HG03342 (cell line): ENCODE measurements at regions not wholly inside any gene's neighbourhood (a gene's known extent, or its start where the extent isn't known, plus 50 kb on each side); places are given as distances from the start of the nearest gene placed in this dataset.
A peak's percentile ranks its signal among the peaks of the same experiment; 100 is the strongest.
"Not testable (repeated sequence)": the region's sequence is repeated elsewhere in the genome, so short reads cannot be mapped to it uniquely, and the experiment has no call there.

Experiments used
- ATAC-seq: cut with Tn5 transposase; IDR thresholded peaks from one replicate; pipeline ENCODE4 v1.9.1; 2021; ENCODE audit warnings: mild to moderate bottlenecking, moderate library complexity; ENCODE audit not compliant: unreplicated experiment

DNA sequence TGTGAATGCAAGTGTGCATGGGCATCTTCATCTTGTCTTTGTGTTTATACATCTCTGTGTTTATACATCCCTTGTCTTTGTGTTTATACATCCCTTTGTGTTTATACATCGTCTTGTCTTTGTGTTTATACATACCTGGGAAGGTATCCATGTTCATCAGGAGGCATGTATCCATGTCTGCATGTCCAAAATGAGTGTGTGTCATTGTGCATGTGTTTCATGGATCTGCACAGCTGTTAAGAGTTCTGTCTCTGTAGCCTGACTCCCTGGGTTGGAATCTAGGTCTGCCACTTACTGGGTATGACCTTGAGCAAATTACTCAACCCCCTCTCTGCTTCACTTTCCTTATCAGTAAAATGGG lies 50.1 kb upstream of the SIRPA start:
- no peak for ATAC-seq

GRCh38 chr20:1844325-1845162 lies 50.7 kb upstream of the SIRPA start:
- ATAC-seq, result peak; percentile 95

- no peak for ATAC-seq
These were observed 52.9 kb upstream of the SIRPA start for GRCh38 chr20:1842281-1842680.

DNA sequence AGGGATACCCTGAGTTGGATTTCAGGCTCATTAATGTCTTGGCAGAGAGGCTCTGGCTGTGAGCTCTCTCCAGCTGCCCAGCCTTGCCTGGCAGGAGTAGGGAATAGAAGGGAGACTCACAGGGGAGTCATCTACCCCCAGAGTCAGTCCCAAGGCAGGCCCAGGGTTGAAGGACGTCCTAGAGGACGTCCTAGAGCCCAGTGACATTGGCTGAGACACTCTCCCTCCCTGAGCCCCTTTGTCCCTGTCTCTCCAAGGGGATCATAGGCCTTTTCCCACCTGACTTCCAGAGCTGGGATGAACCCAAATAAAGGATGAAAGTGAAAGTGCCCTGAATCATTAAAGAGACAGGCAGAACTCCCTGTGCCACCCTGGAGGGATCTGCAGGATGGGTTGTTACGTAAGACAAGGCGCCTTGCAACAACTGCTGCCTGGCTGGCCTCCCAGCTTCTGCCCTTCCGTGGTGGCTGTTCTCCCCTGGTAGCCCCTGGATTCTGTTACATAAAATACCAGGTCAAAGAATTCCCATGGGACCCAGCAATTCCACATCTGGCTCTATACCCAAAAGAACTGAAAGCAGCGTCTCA lies 53.6 kb upstream of the SIRPA start:
- no peak for ATAC-seq

- no peak for ATAC-seq
These were observed 54.2 kb upstream of the SIRPA start for GRCh38 chr20:1840817-1841553.

GRCh38 chr20:1839376-1840317 lies 55.6 kb upstream of the SIRPA start:
- not testable (repeated sequence) for ATAC-seq

DNA sequence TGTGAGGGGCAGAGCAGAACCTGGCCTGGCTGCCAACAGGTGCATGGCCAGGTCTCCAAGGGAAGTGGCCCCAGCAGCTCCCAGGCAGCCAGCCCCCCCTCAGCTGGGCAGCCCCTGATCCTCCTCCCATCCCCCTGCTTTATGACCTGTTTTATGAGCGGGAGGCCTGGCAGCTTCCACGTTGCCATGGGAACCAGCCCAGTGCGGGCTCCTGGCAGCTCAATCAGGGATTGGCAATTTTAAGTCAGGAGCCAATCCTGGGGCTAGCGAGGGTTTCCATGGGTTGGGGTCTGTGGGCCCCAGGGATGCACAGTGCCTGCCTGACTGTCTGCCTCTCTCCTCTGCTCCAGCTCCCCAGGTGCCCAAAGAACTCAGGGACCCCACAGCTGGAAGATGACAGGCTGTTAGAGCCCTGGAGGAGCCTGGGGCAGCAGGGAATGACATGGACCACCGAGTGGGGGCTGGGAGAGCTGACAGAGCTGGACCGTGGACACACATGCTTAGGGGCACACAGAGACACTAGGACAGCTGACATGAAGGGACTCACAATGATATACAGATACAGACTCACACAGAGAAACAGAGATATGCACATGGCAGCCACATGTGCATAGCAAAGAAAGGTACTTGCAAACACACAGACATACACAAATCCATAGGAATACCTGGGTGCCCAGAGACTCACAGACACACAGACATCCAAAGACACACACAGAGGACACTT lies 56.5 kb upstream of the SIRPA start:
- no peak for ATAC-seq

DNA sequence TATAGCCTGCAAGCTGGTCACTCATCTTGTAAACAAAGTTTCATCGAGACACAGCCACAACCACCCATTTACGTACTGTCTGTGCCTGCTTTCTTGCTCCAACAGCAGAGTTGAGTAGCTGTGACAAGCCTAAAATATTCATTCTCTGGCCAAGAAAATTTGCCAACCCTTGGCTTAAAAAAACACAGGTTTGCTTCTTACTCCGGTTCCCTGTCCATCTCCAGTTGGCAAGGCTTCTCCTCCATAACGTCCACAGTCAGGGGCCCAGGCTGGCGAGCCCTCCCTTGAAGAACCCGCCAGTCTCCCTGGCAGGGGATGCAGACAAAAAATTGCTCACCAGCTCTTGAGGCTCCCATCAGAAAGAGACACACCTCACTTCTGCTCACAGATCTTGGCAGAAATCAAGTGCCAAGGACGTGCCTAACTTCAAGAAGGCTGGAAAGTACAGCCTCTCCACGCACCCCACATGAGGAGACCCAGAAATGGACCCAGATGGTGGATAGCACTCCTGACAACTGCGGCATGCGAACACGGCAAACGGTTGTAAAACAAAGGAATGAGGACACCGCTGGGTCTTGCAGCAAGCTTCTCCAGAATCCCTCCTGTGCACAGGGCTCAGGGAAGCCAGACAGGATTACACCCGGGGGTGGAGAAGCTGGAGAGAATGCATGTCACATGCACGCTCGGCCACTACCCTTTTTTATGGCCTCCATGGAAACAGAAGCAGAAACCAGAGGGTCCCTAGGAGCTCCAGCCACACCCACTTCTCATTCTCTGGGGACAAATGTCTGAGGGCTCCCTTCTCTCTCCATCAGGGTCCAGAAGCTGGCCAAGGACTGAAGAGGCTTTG lies 59.8 kb upstream of the SIRPA start:
- no peak for ATAC-seq

DNA sequence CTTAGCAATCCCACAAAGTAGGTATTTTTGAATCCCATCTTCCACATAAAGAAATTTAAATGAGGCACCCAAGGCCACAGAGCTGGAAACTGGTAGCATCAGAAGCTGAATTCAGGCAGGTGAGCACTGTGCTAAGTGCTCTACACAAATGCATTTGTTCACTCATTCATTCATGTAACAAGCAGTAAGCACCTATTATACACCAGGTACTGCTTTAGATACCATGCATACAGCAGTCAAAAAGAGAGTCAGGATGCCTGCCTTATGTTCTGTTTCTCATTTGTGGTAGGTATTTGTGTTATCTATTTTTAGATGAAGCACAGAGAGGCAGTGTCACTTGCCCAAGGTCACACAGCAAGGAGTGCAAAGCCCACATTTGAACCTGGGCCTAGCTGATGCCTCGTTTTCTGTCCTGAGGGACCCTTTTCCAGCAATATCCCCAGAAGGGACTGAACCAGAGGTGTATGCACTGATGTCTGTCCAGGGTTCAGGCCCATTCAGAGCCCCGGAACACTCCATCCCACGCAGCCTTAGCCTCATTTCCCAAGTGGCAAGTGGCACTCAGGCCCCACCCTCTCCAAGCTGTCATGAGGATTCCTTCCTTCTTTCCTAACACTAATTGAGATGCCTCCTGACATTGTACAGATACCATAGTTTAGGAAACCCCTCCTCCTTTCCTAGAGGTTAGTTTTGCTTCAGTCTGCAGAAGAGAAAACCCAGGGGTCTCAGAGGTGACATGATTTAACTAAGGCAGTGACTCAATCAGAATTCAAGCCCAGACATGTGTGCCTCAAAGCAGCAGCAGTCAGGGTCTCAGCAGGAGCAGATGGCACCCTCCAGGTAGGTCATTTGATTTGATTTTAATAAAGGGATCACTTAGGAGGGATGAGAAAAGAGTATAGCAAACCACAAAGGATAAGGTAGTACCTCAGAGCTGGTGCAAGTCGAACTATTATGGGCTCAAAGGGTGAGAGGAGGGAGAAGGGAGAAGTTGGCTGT lies 61.2 kb upstream of the SIRPA start:
- ATAC-seq, result no peak

DNA sequence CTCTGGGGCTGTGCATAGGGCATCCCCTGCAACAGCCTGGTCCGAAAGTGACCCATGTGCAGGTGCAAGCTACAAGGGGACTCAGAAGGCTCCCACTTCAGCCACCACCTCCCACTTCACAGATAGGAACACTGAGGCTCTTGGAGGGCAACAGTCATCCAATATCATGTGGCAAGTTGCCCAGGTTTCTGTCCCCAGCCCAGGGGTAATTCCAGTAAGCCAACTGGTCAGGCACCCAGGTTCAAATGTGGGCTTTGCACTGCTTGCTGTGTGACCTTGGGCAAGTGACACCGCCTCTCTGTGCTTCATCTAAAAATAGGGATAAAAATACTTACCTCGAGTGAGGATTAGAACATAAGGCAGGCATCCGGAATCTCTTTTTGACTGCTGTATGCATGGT lies 62.0 kb upstream of the SIRPA start:
- ATAC-seq, result no peak

DNA sequence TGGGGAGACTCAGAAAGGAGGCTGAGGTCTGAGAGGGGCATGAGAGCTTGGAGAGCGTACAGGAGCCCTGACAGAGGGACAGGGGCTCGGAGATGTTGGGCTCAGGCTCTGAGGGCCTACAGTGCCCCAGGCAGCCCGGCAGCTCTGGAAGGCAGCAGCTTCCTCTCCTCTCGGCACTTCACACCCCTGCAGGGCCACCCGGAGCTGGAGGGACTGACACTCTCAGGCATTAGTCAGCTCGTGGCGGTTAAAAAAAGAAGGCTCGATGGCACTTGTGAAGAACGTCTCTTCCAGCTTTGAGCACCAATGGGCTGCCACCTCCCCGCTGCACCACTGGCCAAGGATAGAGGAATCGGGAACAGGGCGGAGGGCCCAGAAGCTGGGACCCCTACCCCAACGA lies 62.6 kb upstream of the SIRPA start:
- no peak for ATAC-seq

DNA sequence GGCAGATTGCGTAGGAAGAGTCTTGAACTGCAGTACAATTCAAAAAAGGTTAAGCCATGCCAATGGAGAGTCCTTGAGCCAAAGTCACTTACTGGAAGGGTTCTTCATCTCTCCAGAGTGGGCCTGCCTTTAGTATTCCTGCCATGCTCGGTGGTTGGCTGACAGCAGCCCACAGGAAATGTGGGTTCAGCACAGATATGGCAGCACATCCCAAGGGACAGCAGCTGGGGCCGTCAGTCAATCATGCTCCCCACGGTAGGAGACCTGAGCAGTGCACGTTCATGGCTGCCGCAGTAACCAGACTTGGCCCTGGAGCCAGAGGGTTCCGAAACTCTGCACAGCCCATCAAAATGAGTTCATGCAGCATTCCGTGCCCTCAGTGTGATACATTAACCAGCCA lies 63.6 kb upstream of the SIRPA start:
- ATAC-seq, result no peak

DNA sequence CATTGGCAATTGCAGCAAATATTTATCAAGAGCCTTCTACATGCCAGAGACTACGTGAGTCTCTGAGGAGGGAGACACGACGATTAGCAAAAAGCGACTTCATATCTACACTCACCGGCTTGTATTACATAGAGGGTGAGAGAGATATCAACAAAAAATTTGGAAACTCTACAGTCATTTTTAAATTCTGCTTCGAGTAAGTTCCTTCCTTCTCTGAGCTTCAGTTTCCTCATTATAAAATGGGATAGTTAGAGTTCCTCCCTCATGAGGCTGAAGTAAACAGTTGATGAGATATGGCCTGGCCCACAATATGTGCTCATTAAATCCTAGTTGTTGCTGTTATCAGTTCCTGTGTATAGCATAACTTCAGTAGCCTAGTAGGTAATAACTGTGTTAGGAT lies 64.1 kb upstream of the SIRPA start:
- no peak for ATAC-seq

DNA sequence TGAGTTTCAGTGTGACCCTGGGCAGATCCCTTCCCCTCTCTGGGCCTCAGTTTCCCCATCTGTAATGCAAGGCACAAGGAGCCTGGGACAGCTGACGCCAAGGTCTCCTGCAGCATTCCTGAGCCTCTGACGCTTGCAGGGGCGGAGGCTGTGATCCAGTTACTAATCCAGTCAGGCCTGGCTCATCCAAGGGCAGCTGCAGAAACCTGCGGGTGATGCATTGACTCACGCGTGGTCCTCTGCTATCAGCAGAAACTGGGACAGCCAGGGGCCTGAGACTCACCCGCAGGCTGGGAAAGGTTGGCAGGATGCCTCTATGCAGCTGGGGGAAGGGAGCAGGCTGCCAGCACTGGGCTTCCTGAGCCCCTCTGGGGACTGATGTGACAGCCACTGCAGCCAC lies 65.0 kb upstream of the SIRPA start:
- ATAC-seq, result no peak

GRCh38 chr20:1829531-1829930 lies 65.7 kb upstream of the SIRPA start:
- ATAC-seq, result no peak

DNA sequence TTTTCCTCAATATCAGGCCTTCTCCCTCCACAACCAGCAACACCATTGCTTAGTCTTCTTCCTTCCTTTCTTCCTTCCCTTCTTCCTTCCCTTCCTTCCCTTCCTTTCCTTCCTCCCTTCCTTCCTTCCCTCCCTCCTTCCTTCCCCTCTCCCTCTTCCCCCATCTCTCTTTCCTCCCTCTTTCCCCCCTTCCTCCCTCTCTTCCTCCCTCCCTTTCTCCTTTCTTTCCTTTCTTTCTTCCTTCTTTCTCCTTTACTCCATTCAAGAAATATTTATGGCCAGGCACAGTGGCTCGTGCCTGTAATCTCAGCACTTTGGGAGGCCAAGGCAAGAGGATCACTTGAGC lies 66.4 kb upstream of the SIRPA start:
- no peak for ATAC-seq

DNA sequence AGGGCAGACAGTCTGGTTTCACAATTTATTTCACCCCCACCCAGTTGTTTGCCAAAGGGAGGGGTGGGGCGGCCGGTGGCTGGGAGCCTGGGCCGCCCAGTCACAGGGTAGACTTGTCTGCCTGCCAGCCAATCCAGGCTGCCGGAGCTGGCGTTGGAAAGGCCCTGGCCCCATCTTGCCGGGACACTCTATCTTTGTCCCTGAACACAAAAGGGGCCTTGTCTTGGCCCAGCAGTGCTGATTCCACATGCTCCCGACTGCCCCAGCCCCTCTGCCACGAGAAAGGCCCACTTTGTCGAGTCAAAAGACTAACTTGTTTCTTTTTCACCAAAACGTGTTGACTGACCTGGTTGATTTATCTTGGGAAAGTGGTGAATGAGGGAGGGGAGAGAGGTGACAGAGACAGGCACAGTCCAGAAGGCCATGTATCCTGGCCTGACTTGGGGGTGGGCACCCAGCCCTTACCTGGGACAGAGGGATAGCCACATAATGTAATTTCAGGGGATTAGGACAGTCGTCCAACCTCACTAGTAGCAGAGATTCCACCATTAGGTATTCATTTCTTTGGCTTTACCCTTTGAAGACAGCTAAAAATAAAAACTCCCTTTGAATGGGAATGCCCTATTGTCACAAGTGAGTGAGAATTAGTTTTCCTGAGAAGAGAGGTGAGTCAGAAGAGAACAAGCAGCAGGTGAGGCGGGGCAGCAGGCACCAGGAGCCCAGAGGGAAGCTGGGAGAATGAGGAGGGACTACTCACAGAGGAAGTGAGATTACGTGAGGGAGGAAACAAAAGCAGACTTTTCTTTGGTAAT lies 67.0 kb upstream of the SIRPA start:
- no peak for ATAC-seq
